Mesothelial cell of epicardium (in vitro differentiated cells): ENCODE measurements at regions not wholly inside any gene's neighbourhood (a gene's known extent, or its start where the extent isn't known, plus 50 kb on each side); places are given as distances from the start of the nearest gene placed in this dataset.

ENCODE experiments used
- DNase-seq, 2 experiments: peaks; one replicate each; pipeline ENCODE4 v3.0.0; 2021; ENCODE audit warnings: low spot score in 2 of 2; ENCODE audit not compliant: unreplicated experiment in 2 of 2
- H3K27ac Mint-ChIP-seq: 2 replicates; pipeline ENCODE4 v1.8.0; 2021; ENCODE audit warnings: mixed read lengths
- H3K27me3 Mint-ChIP-seq: 2 replicates; pipeline ENCODE4 v1.8.0; 2021; ENCODE audit warnings: low read depth, mixed read lengths
- H3K36me3 Mint-ChIP-seq: 2 replicates; pipeline ENCODE4 v1.8.0; 2021; ENCODE audit warnings: mixed read lengths
- H3K4me1 Mint-ChIP-seq: 2 replicates; pipeline ENCODE4 v1.8.0; 2021; ENCODE audit warnings: mixed read lengths
- H3K4me3 Mint-ChIP-seq: 2 replicates; pipeline ENCODE4 v1.8.0; 2021; ENCODE audit warnings: mild to moderate bottlenecking, moderate library complexity, mixed read lengths
- H3K9me3 Mint-ChIP-seq: 2 replicates; pipeline ENCODE4 v1.8.0; 2021; ENCODE audit warnings: mixed read lengths
- TF ChIP-seq, protein P1 (sequence below): fragments of 200-600 bp; sonication (generic); IDR thresholded peaks from one replicate; pipeline ENCODE4 v1.5.0; 2021; ENCODE audit warnings: antibody characterized with exemption; ENCODE audit not compliant: unreplicated experiment

DNA sequence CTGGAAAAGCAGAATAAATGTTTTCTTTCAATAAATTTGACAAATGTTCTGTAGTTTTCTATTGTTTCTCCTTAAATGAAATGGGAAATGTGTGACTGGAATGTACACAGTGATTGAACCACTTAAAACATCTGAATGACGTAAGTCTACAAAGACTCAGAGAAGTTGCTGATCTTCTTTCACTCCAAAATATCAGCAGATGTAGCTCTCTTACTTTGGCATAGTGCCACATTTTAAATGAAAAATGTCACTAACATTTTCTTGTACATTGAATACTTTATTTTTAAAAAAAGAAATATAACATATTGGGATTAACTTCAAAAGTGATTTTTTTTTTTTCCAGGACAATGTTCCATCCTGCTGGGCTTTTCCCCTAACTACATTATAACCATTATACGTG is 565.6 kb downstream of the TMEM182 start:
- Mint-ChIP-seq H3K27ac (no peak overlapping the region), H3K27me3 (no peaks in the 10 kb centered on the region), H3K4me1 (no peaks in the 10 kb centered on the region), H3K4me3 (no peak overlapping the region), H3K9me3 (peaks cover 7% of the 10 kb centered on the region), H3K36me3 (no peaks in the 10 kb centered on the region)
- DNase-seq: no peak
- TF ChIP-seq, protein P1, sequence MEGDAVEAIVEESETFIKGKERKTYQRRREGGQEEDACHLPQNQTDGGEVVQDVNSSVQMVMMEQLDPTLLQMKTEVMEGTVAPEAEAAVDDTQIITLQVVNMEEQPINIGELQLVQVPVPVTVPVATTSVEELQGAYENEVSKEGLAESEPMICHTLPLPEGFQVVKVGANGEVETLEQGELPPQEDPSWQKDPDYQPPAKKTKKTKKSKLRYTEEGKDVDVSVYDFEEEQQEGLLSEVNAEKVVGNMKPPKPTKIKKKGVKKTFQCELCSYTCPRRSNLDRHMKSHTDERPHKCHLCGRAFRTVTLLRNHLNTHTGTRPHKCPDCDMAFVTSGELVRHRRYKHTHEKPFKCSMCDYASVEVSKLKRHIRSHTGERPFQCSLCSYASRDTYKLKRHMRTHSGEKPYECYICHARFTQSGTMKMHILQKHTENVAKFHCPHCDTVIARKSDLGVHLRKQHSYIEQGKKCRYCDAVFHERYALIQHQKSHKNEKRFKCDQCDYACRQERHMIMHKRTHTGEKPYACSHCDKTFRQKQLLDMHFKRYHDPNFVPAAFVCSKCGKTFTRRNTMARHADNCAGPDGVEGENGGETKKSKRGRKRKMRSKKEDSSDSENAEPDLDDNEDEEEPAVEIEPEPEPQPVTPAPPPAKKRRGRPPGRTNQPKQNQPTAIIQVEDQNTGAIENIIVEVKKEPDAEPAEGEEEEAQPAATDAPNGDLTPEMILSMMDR: no peak

DNA sequence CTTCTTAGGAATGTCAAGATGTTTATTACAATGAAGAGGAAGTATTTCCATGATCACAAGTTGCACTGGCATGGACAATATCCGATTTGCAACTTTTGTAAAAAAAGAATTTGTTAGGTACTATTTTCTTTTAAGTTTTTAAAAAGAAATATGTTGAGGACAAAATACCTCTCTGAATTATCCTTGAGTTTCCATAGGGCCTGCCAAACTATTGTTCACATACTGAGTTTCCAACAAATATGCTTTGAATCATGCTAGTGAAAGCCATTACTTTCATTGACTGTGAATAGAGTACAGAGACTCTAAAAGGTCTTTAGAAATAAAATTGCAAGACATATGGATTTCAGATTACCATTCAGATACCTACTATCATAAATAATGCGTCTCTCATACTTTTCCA is 566.1 kb downstream of the TMEM182 start:
- Mint-ChIP-seq H3K27me3 (no peaks in the 10 kb centered on the region), H3K4me1 (no peaks in the 10 kb centered on the region), H3K9me3 (peaks cover 3% of the 10 kb centered on the region), H3K27ac (no peak overlapping the region), H3K36me3 (no peaks in the 10 kb centered on the region), H3K4me3 (no peak overlapping the region)
- no peak for DNase-seq
- TF ChIP-seq, protein P1: no peak

DNA sequence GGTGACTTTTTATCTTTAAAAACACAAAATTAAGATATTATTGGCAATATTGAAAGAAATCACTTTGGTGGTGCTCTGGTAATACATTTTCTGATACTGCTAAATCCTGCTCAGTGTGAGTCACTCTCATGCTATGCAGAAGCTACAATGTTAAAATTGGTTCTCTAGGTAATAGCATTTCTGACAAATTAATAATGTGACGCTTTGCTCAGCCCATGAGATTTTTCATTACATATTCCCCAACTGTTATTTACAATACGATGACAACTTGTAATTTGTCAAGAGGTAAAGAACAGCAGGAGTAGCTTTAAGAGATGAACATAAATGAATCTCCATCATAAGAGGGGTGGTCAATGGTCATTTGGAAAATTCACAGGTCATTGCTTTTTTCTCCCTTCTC is 573.6 kb downstream of the TMEM182 start:
- TF ChIP-seq, protein P1: no peak
- no peaks in the 10 kb centered on the region for H3K9me3 Mint-ChIP-seq
- H3K4me3 Mint-ChIP-seq: no peak overlapping the region
- H3K27ac Mint-ChIP-seq: no peak overlapping the region
- no peaks in the 10 kb centered on the region for H3K27me3 Mint-ChIP-seq
- no peak for DNase-seq
- H3K4me1 Mint-ChIP-seq: no peaks in the 10 kb centered on the region
- H3K36me3 Mint-ChIP-seq: no peaks in the 10 kb centered on the region

DNA sequence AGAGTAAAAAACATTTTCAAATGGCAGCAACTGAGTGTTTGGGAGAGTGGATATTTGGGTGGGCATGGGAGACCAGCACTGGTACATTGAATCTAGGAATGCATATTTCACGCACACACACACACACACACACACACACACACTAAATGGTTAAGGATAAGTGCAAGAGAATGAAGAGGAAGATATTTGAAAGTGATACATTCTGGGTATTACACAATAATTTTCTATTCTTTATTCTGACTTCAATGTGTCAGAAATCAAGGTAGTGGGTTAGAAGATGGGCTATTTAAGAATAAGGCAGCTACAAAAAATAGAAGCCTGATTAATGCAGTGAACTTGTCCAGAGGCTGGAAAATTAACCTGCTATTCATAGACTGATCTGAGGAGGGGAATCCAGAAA is 577.0 kb downstream of the TMEM182 start:
- H3K4me3 Mint-ChIP-seq: no peak overlapping the region
- TF ChIP-seq, protein P1: no peak
- no peaks in the 10 kb centered on the region for H3K36me3 Mint-ChIP-seq
- DNase-seq: no peak
- no peaks in the 10 kb centered on the region for H3K9me3 Mint-ChIP-seq
- H3K4me1 Mint-ChIP-seq: no peaks in the 10 kb centered on the region
- H3K27me3 Mint-ChIP-seq: no peaks in the 10 kb centered on the region
- no peak overlapping the region for H3K27ac Mint-ChIP-seq

DNA sequence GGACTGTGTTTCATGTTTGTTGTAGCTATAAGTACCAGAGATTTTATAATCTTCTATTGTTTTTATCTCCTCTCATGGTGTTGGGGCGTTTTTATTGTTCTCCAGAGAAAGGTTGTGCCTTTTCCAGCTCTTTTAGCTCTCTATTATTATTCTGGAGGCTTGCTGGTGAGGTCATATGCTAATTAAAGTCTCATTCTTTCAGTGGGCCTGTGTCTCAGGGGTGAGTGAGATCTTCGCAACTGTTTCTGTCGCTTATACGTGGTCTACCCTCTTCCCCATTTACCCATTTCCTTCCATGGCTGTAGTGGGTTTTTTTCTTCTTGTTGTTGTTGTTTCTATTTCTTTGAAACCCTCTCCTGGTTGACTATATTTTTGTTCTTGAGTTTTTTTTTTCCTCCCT is 584.9 kb downstream of the TMEM182 start:
- TF ChIP-seq, protein P1: no peak
- Mint-ChIP-seq H3K27ac (no peak overlapping the region), H3K36me3 (no peaks in the 10 kb centered on the region), H3K4me1 (no peaks in the 10 kb centered on the region), H3K4me3 (no peak overlapping the region), H3K9me3 (peaks cover 16% of the 10 kb centered on the region), H3K27me3 (no peaks in the 10 kb centered on the region)
- DNase-seq: no peak

DNA sequence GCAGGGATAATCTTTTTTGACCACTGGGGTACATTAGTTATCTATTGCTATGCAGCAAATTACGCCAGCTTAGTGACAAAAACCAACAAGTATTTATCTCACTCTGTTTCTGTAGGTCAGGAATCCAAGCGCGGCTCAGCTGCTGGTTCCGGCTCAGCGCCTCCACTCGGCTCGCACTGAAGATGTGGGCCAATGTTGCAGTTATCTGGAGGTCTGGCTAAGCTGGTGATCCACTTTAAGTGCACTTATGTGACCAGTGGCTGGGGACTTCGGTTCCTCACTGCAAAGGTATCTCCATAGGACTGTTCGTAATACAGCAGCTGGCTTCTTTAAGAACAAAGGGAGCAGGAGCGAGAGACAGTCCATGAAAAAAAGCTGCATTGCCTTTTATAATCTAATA is 591.9 kb downstream of the TMEM182 start:
- no peak overlapping the region for H3K27ac Mint-ChIP-seq
- no peaks in the 10 kb centered on the region for H3K27me3 Mint-ChIP-seq
- H3K36me3 Mint-ChIP-seq: no peaks in the 10 kb centered on the region
- no peaks in the 10 kb centered on the region for H3K9me3 Mint-ChIP-seq
- no peak overlapping the region for H3K4me3 Mint-ChIP-seq
- TF ChIP-seq, protein P1: no peak
- H3K4me1 Mint-ChIP-seq: no peaks in the 10 kb centered on the region
- no peak for DNase-seq
